Glomerular visceral epithelial cell (primary cell): ENCODE measurements at regions not wholly inside any gene's neighbourhood (a gene's known extent, or its start where the extent isn't known, plus 50 kb on each side); places are given as distances from the start of the nearest gene placed in this dataset.
A peak's percentile ranks its signal among the peaks of the same experiment; 100 is the strongest.

Experiments used
- DNase-seq: peaks from one replicate; pipeline ENCODE4 v3.0.0-alpha.2; 2016; ENCODE audit errors: extremely low spot score

DNA sequence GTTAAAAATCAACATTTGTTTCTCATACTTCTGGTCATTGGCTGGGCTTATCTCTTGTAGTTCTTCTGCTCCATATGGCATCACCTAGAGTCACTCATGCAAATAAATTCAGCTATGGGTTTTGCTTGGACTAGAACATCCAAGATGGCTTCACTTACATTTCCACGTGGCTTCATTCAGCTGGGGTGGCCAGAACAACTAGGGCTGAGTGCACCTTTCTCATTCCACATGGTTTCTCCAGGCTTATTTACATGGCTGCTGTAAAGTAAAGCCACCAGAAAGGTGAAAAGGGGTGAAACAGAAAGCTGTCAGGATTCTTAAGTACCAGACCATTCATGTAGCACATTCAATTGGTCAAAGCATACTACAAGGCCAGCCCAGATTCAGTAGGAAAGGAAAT is 151.1 kb upstream of the BMP2 start:
- DNase-seq, result no peak

DNA sequence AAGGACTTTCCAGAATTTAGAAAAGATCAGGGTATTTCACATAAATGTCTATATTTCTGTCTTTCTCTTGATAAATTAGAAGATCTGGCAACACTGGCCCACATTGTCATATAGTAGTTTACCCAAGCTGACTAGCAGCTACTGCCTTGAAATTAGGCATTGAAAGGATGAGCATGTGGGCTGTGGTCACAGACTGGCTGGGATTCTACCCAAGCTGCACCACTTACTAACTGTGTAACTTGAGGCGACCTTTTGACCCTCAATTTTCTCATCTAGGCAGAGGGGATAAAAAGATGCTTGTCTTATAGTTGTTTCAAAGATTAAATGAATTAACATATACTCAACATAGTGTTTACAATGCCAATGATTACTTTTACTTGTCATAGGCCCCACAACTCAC is 152.7 kb upstream of the BMP2 start:
- DNase-seq, result no peak

DNA sequence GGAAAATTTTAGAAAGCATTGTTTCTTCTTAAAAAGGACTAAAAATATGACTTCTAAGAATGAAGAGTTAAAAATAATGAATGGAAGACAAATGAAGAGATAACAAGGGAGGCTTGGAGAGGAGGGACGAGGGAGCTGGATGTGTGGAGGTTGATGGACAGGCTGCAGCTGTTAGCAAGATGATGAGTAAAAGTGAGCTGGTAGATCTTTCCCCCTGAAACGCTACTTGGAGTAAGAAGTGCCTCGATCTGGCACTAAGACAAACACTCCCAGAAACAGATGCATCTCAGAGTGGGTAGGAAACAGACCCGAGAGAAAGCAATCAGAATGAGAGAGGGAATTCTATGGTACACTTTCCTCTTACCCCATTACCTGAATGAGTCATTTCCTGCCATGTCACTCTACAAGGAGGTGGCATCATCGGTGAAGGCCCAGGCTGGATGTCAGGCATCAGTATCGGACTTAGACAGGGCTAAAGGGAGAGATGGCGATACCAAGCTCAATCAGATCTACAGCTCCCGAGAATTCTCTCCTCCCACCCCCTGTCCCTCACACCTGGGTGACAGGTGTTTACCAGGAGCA is 154.1 kb upstream of the BMP2 start:
- DNase-seq, result no peak

DNA sequence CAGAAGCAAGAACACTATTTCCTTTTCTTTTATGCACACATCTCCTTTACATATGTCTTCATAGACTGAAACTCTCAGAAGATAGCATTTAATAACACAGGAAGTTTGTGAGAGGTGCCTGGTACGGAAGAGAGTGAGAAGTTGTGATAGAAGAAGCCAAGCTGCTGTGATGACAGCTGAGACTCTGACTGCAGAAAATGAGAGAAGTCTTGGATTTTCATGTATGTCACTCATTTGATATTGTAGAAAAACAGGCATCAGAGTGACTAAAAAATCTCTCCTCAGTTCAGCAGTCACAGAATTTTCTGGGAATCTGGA is 154.9 kb upstream of the BMP2 start:
- no peak for DNase-seq

DNA sequence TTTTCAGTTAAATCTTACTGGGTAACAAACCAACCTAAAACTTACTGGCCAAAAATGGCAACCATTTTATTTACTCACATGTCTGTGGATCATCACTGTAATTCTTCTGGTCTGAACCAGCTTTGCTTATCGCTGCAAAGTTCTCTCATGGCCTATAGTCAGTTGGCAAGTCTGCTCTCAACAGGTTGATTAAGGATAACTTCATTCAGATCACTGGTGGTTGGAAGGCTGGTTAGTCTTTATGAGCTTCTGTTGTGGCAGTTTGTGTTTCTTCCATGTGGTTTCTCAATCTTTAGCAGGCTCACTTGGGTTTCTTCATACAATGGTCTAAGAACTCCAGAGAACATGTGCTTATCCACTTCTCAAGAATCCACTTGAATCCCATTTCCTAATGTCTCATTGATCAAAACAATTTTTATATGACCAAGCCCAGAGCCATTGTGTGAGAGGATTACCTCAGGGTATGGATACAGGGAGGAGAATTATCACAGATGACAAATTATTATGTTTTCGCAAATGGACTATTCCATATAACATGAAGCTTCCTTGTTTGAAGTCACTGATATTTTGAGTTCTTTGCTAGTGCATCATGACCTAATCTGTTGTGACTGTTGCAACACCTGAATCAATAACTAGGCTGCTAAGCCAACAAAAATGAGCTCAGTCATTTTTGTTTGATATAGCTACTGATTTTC is 155.4 kb upstream of the BMP2 start:
- DNase-seq, result no peak

DNA sequence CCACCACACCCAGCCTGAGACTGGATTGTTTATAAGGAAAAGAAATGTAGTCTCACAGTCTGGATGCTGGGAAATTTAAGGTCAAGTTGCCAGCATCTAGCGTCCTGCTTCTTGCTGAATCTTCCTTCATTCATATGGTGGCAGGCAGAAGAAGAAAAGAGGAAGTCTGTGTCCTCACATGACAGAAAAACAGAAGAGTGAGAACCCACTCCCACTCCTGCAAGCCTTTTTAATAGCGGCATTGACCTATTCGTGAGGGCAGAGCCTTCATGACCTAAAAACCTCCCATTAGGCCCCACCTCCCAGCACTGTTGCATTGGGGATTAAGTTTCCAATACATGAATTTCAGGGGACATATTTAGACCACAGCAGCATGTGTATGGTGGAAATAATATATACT is 160.8 kb upstream of the BMP2 start:
- no peak for DNase-seq

DNA sequence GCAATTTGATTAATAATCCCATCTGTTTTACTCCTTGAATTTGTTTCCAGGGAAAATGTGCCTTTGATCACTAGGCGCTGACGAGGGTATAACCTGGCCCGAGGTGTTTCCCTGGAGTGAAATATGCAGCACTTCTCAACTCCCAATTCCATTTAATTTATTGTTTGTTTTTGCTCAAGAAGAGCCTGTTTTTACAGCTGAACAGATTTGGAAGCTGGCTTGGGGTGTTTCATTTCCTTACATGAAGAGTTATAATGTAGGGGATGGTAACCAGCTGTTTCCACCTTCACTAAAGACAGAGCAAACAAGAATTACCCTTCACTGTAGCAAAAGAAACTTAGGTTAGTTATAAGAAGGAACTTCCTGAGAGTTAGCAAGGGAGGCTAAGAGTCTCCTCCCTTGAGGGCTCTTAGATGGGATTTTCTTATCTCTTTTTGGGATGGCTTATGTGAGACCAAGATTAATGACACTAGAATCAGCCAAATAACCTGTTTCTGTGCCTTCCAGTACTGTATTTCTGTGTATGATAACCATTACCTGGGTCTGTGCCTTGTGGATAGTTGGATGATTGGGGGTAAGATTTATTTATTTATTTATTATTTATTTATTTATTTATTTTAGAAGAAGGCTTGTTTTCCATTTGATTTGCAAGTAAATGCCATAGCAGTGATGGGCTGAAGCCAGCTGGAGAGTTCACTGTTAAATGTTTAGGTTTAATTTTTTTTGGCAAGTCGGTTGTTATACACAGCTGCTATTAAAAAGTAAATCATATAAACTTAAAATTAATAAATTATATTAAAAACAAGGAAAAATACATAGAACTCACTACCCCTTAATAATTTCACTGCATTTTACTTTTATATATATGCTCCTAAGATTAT is 162.2 kb upstream of the BMP2 start:
- no peak for DNase-seq

DNA sequence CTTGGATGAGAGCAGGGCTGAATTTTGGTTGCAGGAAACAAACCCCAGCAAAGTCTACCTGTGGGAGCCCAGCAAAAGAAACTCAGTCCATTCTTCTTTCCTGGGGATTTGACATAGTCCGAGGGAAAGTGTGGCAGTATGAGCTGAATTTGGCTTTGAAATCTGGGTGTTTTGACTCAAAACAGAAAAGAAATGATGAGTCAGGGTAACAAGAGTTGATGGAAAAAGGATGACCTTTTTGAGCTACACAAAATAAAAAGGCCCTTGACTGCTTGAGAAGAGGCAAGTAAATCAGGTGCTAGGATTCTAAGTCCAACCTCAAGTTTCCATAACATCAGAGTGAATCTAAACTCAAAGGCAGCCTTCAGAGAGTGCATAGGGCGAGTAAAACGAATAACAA is 163.3 kb upstream of the BMP2 start:
- DNase-seq, result no peak

DNA sequence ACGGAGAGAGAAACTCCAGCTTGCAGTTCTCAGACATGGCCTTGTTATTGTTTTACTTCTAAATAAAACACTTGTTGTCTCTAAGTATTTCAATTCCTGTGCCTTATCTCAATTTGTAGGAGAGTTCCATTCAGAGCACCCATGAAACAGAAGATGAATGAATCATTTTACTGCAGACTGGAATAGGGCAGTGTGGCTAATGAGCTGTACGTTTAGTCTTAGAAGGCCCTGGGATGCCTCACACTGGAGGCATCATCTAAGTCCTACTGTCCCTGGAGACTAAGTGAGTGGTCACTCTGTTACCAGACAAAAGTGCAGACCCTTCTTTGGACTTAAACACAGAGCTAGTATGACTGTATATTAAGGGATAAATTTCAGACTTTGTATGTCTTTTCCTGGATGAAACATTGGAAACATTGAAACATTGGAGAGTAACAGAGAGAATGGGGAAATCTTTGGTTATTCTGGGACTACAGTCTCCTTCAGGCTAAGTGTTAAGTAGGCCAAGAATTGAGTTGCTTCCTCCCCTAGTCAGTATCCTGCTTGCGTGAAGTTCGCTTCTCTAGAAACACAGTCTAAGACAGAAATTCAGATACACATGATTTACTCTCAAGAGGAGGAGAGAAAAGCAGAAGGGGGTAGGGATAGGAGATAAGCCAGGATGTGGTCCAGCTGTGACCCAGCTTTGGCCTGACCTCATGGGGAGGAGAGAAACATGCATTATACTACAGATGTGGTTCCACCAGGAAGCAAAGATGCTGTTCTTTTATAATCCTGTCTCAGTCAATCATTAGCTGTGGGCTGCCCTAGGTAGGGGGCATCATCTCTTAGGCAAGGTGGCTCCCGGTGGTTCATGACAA is 167.4 kb upstream of the BMP2 start:
- DNase-seq, result no peak

DNA sequence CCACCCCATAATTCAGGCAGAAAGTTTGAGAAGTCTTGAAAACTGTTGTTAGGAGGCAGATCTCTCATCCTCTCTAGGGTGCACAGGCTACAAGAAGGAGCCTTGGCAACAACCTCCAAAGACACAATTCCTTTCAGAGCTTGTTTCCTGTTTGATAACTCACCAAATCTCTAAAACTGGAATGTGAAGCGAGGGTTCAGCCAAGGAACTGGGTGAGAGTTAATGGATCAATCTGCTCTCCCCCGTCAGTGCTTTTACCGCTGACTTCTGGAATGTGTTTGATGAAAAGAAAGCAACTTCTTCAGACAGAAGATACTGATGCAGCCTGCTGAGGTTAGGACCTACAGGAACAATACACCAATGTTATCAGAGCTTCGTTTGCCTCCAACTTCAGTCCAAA is 171.8 kb upstream of the BMP2 start:
- no peak for DNase-seq

DNA sequence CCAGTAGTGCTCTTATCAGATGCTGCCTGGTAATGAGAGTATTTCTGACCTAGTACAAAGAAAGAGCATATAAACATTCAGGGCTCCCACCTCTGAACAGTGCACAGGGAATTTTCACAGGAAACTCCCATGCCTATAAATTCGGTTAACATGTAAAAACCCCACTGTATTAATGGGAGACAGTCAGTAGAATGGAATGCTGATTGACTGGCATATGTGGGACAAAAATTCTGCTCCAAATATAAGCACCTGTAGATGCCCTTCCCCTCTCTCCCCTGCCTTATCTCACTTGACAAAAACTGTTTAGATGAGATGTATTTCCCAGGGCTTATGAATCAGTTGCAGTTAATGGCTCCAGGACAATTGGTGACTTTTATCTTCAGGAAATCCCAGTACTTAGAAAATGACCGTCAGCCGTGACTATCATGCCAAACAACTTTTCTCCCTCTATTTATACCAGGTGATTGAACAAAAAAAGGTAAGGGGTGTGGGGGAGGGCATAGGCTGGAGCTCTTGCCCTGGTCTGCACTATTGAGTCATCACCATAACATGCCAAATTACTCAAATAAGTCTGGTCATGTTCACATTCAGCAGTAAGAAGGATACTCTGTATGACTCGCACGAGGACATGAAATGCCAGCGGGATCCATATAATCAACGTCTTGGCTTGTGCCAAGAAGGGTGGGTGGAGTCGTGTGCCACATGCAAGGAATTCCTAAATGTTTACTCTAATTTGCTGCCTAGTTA is 176.4 kb upstream of the BMP2 start:
- peak; percentile 68 for DNase-seq

DNA sequence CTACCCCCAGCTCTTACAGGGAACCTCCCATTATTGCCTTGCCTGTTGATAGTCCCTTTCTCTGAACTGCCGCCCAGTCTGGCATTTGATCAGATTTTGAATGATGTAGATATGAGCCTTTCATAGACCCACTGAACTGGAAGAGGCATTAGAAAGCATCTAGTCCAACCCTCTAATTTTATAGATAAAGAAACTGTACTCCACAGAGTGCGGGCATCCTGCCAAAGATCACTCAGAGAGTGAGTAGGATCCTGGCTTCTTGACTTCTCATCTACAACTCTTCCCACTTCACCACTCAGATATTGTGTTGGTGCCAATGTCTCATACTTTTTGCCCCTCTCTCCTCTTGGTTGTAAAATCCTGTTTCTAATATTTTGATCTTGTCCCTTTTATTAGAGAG is 179.2 kb upstream of the BMP2 start:
- DNase-seq, result peak; percentile 37

DNA sequence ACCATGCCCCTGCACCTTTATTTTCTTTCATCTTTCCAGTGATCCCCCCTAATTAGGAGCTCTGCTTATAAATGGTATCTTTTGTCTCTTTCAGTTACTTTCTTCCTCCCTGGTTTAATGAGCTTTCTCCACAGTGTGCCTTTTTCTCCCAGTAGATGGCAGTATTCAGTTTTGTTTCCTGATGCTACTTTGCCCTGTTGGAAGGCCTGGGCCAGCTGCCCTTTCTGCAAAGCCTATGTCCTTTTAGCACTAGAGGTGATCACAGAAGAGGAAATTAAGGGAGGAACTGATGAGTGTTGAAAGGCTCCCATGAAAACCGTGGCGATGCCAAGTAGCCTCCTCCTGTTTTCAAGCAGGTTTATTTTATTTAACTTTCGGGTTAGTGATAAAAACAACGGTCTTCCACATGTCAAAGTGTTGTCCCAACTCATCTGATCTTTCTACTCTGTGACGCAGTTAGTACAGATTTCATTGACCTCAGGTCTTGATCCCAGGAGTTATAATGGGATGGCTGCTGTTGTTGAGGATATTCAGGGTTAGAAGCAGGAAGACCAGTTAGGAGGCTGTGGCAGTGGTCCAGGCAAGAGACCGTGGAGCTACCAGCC is 184.2 kb upstream of the BMP2 start:
- DNase-seq, result peak; percentile 59

DNA sequence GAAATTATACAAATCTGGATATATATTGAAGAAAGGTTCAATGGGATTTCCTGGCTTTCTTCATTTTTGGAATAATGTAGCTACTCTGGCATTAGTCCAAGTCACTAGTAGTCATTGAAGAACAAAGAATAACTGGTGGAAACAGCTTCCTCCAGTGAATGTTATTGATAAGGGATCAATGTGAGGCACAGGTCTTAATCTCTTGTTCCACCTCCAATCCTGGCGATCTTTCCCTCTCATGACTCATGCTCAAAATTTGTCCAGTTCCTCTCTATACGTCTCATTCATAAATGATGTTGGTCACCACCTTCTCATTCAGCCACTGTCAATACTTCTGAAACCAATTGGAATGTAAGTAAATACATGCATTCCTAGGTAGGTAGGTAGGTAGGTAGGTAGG is 185.0 kb upstream of the BMP2 start:
- no peak for DNase-seq

DNA sequence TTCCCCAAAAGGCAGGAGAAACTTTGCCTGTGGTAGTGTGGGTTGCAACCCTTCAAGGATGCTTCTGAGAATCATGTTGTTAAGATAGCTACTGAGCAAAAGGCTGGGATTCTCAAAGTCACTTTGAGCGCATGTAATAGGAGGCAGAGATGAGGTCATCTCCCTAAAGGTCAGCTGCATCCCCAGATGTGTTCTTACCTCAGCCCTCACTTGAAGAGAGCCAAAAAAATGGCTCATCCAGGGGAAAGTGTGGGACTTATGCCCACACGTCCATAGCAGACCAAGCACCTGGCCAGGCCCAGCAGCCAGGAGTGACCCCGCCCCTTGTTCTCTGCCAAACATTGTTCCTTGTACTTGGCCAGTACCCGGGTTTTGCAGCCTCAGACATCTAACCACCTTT is 187.0 kb upstream of the BMP2 start:
- no peak for DNase-seq

DNA sequence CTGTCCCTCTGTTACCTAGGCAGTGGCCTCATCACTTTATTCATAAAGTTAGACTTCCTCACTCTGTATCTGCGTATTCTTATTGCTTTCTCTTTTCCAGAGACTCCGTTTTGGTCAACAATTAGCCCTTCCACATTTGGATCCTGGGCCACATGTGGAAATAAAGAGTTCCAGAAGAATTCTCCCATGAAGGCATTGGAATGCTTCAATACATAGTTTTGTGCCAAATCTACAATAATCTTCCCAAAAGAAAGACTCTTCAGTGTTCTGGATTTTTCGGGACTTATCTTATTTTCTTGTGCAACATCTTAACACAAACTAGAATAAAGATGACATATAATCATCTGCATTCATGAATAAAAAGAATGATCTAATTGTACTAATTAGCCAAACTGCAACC is 187.7 kb upstream of the BMP2 start:
- DNase-seq, result no peak

DNA sequence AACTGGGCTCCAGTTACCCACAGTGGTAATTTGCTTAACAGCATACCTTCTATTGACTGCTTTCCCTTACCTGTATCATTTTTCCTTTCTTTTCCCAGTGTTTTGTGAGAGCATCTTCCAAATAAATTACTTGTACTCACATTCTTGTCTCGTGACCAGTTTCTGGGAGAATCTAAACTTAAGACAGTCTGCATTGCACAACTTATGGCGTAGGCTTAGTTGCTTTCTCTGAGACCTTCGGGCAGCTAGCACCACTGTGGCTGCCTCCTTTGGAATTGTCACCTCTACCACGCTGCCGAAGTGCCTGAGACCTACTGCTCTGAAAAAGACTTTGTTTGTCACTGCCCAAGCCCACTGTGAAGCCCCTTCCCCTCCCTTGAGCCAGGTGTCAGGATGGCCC is 188.1 kb upstream of the BMP2 start:
- no peak for DNase-seq

DNA sequence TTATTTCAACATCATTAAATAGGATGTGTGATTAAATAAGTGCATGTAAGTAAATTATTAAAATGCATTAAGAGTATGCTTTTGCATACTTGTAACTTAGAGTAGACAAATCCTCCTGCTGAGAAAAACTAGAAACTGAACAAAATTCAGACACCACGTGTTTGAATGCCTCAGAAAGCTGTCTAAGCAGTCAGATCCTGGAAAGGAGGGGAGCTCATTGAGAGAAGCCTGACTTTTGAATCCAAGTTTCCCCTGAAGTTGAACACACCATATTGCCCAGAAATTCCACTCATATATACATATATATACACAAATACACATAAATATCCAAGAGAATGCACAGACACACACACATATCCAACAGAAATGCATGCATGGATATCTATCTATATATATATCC is 190.0 kb upstream of the BMP2 start:
- no peak for DNase-seq

DNA sequence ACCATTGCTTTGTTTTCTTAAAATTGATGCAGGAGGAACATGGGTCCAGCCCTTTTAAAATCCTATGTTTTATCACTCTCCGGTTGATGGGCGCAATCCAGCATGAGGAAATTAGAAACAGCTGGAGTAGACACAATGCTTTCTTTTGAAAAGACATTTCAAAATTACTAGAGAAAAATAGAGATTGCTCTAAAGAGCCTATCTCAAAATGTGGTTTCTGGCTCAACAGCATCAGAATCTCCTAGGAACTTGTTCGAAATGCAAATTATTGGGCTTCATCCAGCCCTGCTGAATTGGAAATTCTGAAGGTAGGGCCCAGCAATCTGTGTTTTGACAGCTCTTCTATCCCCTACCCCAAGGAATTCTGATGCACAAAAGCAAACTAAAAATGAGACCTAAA is 190.8 kb upstream of the BMP2 start:
- DNase-seq, result no peak

DNA sequence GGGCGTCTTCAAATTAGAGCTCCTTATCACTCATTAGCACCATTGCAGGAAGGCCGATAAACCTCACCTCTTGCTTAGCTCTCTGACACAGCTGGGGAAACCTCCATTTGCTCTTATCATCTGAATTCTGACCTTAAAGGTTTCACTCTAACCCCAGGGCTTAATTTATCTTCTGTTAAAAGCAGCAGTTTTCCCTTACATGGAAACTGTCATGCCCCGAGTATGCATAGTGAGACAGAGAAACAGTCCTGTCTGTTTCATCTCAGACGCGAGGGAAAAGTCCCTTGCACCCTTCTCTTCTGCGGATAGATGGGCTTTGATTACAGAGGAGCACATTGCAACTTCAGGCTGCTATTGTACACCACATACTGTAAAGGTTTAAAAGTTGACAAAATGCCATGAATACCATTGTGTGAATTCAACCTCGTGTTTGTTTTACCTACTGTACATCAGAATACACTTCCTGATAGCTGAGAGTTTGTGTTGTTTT is 191.5 kb upstream of the BMP2 start:
- no peak for DNase-seq

DNA sequence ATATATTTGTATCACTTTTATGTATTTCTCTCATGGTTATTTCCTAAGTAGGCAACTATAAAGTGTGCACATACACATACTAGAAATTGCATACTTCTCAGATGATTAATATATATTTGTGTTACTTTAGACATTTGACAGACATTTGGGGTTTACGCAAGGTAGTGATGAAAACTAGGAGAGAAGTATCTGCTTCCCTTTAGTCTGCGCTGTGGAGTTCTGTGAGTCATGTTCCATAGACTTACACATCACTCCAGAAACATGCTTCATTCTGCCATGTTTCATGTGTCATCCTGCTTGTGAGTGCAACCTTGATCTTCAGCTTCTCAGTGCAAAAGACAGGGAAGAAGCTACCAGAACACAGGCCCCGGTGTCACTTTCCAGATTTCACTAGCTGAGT is 200.7 kb upstream of the BMP2 start:
- DNase-seq, result no peak
